ENCODE measurements at regions not wholly inside any gene's neighbourhood (a gene's known extent, or its start where the extent isn't known, plus 50 kb on each side); places are given as distances from the start of the nearest gene placed in this dataset.

DNA sequence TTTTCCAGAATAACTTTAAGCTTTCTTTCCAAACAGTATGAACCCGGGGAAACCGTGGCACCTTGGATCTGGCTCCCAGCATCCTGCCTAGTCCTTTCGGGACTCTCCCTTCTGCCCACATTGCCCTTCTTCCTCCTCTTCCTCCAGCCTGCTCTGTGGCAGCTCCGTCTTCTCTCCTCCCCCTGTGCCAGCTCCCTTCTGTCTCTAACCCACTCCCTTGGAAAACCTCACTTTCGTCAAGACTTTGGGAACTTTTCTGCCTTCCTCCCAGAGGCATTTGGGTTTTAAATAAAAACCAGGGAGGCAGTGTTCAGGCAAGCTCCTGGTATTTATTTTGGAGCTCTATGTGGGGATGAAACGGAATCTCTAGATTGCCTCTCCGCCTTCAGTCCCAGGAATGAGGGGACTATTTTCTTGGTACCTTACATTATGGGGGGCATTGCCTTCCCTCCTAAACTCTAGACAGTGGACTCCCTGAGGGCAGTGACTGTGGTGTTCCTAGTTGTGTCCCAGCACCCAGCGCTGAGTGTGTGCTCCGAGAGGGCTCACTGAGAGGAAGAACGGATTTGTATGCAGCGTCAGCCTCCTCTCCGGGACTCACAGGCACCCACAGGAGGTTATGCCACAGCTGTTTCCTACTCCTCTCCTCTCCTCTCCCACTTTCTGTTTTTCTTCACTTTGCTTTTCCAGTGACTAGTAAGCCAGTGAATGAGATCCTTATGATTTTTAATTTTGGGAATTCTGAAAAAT is 105.4 kb upstream of the MRPS22 start (continued):
- TF ChIP-seq, protein P1, sequence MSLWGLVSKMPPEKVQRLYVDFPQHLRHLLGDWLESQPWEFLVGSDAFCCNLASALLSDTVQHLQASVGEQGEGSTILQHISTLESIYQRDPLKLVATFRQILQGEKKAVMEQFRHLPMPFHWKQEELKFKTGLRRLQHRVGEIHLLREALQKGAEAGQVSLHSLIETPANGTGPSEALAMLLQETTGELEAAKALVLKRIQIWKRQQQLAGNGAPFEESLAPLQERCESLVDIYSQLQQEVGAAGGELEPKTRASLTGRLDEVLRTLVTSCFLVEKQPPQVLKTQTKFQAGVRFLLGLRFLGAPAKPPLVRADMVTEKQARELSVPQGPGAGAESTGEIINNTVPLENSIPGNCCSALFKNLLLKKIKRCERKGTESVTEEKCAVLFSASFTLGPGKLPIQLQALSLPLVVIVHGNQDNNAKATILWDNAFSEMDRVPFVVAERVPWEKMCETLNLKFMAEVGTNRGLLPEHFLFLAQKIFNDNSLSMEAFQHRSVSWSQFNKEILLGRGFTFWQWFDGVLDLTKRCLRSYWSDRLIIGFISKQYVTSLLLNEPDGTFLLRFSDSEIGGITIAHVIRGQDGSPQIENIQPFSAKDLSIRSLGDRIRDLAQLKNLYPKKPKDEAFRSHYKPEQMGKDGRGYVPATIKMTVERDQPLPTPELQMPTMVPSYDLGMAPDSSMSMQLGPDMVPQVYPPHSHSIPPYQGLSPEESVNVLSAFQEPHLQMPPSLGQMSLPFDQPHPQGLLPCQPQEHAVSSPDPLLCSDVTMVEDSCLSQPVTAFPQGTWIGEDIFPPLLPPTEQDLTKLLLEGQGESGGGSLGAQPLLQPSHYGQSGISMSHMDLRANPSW (CRISPR knock-in tag; conservative IDR thresholded peaks at IDR 0.05; ENCODE audit: low read depth), result no peak
- TF ChIP-seq ATF6 (CRISPR knock-in tag; IDR thresholded peaks at IDR 0.05), result no peak

DNA sequence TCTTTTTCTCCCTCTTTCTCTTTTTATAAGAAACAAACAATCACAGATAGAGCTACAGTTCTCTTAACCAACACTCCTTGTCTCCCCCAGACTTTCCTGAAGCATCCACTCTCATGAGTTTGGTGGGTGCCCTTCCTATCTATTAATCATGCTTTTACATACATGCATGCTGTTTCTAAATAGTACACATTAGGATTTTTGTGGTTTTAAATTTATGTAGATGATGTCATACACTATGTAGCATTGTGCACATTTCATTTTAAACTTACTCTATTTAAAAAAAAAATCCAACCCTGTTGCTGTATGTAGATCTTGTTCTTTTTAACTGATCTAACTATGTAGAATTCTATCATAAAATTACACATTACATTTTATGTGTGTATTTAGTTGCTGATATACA is 104.3 kb upstream of the MRPS22 start:
- ATAC-seq (no peak), DNase-seq (ENCODE audit: low spot score) (no peak)
- TF ChIP-seq KAT7 (CRISPR knock-in tag; IDR thresholded peaks at IDR 0.05; ENCODE audit: borderline replicate concordance), result no peak
- TF ChIP-seq E2F4 (CRISPR knock-in tag; IDR thresholded peaks at IDR 0.05; ENCODE audit: borderline replicate concordance, low read depth), result no peak
- TF ChIP-seq RELA (CRISPR knock-in tag; IDR thresholded peaks at IDR 0.05; ENCODE audit: borderline replicate concordance), result no peak
- TF ChIP-seq, protein P2, sequence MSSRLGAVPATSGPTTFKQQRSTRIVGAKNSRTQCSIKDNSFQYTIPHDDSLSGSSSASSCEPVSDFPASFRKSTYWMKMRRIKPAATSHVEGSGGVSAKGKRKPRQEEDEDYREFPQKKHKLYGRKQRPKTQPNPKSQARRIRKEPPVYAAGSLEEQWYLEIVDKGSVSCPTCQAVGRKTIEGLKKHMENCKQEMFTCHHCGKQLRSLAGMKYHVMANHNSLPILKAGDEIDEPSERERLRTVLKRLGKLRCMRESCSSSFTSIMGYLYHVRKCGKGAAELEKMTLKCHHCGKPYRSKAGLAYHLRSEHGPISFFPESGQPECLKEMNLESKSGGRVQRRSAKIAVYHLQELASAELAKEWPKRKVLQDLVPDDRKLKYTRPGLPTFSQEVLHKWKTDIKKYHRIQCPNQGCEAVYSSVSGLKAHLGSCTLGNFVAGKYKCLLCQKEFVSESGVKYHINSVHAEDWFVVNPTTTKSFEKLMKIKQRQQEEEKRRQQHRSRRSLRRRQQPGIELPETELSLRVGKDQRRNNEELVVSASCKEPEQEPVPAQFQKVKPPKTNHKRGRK (CRISPR knock-in tag; IDR thresholded peaks at IDR 0.05; ENCODE audit: borderline replicate concordance), result no peak
- no peaks in the 10 kb centered on the region for H3K36me3 Mint-ChIP-seq
- H3K27me3 Mint-ChIP-seq (ENCODE audit: low read depth), result peaks cover 11% of the 10 kb centered on the region
- H3K4me3 Mint-ChIP-seq, result no peak overlapping the region
- no peaks in the 10 kb centered on the region for H3K4me1 Mint-ChIP-seq
- CTCF ChIA-PET, result interaction anchor here (0.8 to 1.9 kb wide), 2 partner anchors 80 to 128 kb away, joined by 4 read pairs; no protein-coding TSS in a partner anchor
- H3K9me3 Mint-ChIP-seq, result no peaks in the 10 kb centered on the region
- POLR2A ChIA-PET, result no interaction called here
- H3K27ac Mint-ChIP-seq, result no peak overlapping the region

GRCh38 chr3:139241783-139242182 is 102.0 kb upstream of the MRPS22 start:
- Mint-ChIP-seq H3K9me3 (no peaks in the 10 kb centered on the region), H3K4me1 (no peaks in the 10 kb centered on the region), H3K36me3 (no peaks in the 10 kb centered on the region), H3K27me3 (ENCODE audit: low read depth) (peaks cover 6% of the 10 kb centered on the region), H3K4me3 (no peak overlapping the region), H3K27ac (no peak overlapping the region)
- no peak for ATAC-seq
- ChIA-PET CTCF (no interaction called here), POLR2A (no interaction called here)
- DNase-seq (ENCODE audit: low spot score), result no peak
- TF ChIP-seq USF1 (CRISPR knock-in tag; IDR thresholded peaks at IDR 0.05), result no peak
- no peak for TF ChIP-seq ERG (CRISPR knock-in tag; IDR thresholded peaks at IDR 0.05)
- TF ChIP-seq CREB1 (CRISPR knock-in tag; IDR thresholded peaks at IDR 0.05), result no peak
- no peak for TF ChIP-seq ZNF423 (CRISPR knock-in tag; IDR thresholded peaks at IDR 0.05)
- TF ChIP-seq, protein P3, sequence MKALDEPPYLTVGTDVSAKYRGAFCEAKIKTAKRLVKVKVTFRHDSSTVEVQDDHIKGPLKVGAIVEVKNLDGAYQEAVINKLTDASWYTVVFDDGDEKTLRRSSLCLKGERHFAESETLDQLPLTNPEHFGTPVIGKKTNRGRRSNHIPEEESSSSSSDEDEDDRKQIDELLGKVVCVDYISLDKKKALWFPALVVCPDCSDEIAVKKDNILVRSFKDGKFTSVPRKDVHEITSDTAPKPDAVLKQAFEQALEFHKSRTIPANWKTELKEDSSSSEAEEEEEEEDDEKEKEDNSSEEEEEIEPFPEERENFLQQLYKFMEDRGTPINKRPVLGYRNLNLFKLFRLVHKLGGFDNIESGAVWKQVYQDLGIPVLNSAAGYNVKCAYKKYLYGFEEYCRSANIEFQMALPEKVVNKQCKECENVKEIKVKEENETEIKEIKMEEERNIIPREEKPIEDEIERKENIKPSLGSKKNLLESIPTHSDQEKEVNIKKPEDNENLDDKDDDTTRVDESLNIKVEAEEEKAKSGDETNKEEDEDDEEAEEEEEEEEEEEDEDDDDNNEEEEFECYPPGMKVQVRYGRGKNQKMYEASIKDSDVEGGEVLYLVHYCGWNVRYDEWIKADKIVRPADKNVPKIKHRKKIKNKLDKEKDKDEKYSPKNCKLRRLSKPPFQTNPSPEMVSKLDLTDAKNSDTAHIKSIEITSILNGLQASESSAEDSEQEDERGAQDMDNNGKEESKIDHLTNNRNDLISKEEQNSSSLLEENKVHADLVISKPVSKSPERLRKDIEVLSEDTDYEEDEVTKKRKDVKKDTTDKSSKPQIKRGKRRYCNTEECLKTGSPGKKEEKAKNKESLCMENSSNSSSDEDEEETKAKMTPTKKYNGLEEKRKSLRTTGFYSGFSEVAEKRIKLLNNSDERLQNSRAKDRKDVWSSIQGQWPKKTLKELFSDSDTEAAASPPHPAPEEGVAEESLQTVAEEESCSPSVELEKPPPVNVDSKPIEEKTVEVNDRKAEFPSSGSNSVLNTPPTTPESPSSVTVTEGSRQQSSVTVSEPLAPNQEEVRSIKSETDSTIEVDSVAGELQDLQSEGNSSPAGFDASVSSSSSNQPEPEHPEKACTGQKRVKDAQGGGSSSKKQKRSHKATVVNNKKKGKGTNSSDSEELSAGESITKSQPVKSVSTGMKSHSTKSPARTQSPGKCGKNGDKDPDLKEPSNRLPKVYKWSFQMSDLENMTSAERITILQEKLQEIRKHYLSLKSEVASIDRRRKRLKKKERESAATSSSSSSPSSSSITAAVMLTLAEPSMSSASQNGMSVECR (CRISPR knock-in tag; IDR thresholded peaks at IDR 0.05; ENCODE audit: borderline replicate concordance), result no peak
- no peak for TF ChIP-seq PREB (CRISPR knock-in tag; IDR thresholded peaks at IDR 0.05; ENCODE audit: borderline replicate concordance)
- no peak for TF ChIP-seq FOXJ3 (CRISPR knock-in tag; IDR thresholded peaks at IDR 0.05; ENCODE audit: borderline replicate concordance)
- no peak for TF ChIP-seq PRRX2 (CRISPR knock-in tag; IDR thresholded peaks at IDR 0.05)
- TF ChIP-seq, protein P4, sequence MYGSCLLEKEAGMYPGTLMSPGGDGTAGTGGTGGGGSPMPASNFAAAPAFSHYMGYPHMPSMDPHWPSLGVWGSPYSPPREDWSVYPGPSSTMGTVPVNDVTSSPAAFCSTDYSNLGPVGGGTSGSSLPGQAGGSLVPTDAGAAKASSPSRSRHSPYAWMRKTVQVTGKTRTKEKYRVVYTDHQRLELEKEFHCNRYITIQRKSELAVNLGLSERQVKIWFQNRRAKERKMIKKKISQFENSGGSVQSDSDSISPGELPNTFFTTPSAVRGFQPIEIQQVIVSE (CRISPR knock-in tag; IDR thresholded peaks at IDR 0.05; ENCODE audit: borderline replicate concordance), result no peak

Measured in WTC11 (cell line).